ENCODE measurements at regions not wholly inside any gene's neighbourhood (a gene's known extent, or its start where the extent isn't known, plus 50 kb on each side); places are given as distances from the start of the nearest gene placed in this dataset.

DNA sequence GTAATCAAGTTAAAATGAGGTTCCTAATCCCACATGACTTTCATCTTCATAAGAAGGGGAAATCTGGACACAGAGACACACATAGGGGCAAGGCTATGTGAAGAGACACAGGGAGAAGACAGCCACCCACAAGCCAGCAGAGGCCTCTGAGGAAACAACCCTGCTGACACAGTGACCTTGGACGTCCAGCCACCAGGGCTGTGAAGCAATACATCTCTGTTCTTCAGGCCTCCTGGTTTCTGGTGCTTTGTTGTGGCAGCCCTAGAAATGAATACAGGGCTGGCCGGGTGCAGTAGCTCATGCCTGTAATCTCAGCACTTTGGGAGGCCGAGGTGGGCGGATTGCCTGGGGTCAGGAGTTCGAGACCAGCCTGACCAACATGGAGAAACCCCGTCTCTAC lies 183.9 kb downstream of the CXCL12 start:
- H3K4me3 ChIP-seq (ENCODE audit: low read depth, low read length): no peak overlapping the region

DNA sequence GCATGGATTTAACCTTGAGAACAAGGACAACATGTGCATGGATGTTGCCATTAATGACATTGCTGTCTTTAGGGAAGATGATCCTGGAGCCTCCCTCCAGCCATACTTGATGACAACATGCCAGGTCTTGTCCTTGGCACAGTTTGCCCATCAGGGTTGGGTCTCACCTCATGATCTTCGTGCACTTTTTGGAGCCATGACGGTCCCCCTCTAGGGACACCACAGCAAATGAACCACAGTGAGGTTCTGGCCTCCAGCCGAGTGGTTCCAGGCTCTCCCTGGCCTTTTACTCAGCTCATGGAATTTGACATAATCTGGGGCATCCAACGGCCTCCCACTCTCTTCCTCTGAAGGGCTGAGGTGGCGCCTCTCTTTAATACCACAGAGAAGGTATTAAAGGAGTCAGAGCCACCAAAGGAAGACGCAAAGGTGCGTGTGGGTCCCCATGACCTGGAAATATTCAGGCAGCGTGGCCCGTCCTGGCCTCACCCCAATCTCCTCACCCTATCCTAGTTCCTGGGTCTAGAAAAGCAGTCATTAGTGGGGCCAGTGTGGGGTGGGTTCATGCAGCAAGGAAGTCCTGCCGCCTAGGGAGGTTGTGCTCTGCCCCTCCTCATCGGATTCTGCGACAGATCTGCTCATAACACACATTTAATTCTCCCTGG lies 184.8 kb downstream of the CXCL12 start:
- H3K4me3 ChIP-seq (ENCODE audit: low read depth, low read length): no peak overlapping the region

DNA sequence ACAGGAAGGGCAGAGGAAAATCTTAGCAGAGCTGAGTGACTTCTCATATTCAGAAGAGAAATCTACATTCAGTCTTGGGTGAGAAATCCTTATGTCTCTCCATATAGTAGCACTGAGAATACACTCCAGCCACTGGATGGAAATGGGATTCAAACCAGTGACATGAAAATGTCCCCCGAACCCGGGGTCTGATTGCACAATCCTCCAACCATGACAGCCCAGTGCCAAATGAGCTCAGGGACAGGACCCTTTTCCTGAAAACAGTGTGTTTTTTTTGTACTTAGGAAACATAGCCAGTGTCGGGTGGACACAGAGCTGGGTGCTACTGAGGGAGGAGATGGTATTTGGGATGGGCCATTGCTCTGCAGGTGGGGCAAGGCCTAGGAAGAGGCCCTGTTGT lies 185.6 kb downstream of the CXCL12 start:
- no peak overlapping the region for H3K4me3 ChIP-seq (ENCODE audit: low read depth, low read length)

DNA sequence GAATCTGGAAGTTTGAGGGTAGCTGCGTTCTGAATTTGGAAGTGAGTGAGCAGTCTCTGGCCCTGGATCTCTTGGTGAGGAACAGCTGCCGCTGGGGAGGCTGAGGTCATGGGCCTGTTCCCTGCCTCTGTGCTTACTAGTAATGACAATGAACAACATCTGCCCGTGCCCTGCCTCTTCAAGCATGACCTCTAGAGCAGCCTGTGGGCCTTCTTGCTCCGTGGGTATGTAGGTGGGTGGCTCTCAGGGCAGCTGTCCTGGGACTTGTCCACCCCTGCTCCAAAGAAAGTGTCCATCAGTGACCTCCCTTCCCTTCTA lies 186.2 kb downstream of the CXCL12 start:
- no peak overlapping the region for H3K4me3 ChIP-seq (ENCODE audit: low read depth, low read length)

DNA sequence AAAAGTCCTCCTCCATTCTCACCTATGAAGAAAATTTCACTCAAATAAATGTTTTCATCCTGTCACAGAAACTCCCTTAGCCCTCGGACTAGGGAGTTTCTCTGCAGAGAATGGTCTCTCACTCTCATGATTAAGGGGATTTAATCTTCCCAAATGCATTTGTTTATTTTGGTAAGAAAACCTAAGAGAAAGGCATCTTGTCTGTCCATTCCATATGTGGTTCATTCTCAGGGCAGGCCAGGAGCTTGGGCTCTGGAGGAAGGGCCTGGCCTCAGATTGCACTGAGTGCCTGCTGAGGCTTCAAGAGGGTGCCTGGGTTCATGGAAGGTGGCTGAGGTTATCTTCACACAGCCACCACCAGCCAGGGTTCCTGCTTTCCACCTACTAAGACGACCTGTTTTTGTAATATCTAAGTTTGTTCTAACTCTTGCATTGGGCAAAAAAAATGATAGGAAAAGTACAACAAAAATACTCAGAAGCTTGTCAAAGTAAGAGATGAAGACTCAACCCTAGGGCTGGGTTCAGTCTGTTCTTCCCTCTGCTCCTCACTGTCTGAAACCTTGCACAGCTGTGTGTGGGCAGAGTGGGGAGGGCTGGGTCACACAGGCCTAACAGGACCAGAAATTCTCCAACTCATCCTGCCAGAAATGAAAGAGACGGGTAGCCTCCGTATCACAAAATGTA lies 186.7 kb downstream of the CXCL12 start:
- no peak overlapping the region for H3K4me3 ChIP-seq (ENCODE audit: low read depth, low read length)

DNA sequence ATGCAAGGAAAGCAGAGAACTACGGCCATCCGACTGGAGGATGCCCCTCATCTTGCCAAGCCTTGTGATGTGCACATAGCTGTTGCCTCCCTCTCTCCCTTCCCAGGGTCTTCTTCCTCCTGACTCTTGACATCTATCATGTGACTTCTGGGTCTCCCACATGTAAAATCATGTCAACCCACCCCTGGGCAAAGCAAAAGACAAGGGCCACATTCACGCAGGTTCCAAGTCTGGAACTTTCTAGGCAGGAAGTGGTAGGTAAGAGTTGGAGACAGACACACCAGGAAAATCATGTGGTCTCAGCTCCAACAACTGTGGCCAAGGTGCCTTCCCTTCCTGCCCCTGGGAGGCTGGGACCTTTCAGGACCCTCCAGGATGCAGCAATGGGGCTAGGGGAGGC lies 187.3 kb downstream of the CXCL12 start:
- no peak overlapping the region for H3K4me3 ChIP-seq (ENCODE audit: low read depth, low read length)

DNA sequence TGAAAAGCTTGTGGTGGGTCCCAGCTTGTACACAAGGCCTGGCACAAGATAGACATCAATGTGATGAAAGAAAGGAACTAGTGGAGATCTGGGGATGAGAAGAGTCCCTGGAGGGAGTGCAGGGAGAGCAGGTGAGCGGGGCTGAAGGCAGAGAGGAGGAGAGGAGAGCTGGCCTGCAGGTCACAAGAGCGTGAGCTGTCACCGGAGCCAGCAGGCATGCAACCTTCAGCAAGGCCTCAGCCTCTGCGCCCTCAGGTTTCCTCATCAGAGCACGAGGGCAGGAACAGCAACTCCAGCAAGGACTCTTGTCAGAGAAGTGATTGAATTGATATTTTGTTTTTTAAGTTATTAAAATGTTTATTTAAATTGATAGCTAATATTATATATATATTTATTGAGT lies 188.6 kb downstream of the CXCL12 start:
- no peak overlapping the region for H3K4me3 ChIP-seq (ENCODE audit: low read depth, low read length)

DNA sequence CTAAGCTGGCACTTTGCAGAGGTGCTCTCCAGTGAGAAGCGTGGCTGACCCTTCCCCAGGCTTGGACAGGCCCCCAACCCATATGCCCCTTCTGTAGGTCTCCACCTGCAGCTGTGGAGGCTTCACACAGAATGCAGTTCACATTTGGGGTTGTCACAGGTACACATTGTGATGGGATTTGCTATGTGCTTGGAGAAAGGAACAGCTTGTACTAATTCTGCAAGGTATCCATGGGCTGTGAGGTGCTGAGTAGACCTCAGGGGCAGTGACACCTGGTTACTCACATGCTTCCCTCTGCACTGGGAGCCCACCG lies 188.9 kb downstream of the CXCL12 start:
- H3K4me3 ChIP-seq (ENCODE audit: low read depth, low read length): no peak overlapping the region

DNA sequence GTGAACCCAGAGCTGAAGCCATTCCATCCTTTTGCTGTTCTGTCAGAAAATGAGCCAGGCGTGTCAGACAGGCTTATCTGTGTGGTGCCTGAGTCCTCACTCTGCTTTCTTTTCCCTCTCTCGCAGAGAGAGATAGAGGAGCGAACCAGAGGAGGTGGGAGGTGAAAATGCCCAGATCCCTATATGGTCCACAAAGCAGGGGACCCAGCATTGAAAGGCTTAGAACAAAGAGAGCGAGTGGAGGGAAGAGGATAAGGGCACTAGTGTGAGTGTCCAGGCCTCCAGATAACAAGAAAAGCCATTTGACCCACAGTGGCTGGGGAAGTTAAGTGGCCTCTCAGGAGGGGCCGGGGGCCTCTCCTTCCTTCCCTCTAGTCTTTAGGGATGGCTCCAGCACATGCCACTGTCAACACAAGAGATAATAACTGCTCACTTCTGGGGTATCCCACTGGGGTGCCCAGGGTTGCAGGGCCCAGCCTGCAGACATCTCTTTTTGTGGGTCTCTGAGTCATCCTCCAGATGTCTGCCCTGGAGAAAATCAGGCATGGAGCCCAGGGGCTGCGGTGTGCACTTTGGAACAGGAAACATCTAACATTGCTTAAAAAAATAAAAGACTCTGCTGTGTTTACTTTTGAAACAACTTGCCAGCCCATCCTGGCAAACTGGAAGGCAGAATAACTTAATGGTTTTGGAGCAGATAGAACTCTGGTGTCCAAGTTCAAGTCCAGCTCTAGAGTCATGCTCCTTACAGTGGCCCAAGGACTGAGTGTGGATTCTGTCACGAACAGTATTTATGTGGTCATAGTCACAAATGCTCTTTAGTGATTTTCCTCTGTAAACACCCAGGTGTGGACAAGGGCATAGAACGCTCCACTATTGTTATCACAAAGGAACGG lies 189.5 kb downstream of the CXCL12 start:
- H3K4me3 ChIP-seq (ENCODE audit: low read depth, low read length): no peak overlapping the region

DNA sequence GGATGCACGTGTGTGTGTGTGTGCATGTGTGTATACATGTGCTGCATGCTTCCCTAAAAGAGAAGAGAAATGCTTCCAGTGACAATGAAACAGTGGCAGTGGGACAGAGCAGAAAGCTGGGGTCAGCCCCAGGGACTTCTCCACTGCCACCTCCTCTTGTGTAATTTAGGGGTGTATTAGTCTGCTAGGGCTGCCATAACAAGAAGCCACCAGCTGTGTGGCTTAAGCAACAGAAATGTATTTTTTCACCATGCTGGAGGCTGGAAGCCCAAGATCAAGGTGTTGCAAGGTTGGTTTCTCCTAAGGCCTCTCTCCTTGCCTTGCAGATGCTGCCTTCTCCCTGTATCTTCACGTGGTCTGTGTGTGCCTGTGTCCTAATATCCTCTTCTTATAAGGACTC lies 190.5 kb downstream of the CXCL12 start:
- no peak overlapping the region for H3K4me3 ChIP-seq (ENCODE audit: low read depth, low read length)

DNA sequence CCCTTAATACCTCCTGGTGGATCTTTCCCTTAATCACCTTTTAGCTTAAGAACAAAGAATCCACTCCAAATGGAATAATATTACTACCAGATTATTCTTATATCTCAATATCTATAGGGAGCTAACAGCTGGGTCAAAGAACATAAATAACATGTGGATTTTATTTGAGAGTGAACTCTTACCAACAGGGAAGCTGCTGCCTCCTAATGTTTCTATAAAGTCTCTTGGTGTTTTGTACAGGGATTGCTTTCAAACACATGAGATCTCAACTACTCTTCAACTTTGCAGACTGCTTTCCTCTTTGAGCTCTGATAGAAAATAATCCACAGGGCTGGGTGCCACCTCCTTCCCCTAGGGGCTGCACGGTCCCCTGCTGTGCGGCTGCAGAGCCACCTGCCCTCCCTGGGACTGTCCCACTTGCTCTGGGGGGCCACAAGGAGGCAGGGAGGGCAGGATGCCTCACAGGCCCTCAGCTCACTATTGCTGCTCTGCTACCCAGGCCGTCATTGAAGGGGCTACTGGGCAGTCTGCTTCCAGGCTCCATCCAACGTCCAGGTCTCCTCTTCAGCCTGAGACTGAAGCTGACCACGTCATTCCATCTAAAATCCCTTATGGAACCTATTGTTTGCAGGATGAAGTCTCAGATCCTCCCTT lies 191.2 kb downstream of the CXCL12 start:
- no peak overlapping the region for H3K4me3 ChIP-seq (ENCODE audit: low read depth, low read length)

DNA sequence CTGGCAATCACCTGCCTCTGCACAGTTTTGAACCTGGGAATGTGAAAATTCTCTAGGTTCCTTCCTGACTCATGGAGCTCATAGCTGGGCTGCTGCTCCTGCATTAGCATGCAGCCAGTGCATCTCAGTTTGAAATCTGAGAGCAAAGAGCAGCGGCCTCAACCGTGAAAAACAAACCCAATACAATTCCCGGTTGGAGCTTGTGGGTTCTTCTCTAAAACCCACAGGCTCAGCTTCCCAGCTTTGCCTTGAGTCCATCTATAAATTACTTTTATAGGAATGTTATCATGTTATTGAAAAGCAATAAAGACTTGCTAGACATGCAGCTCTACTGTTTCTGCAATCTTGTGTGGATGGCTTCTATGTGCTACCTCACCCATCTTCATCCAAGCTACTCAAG lies 191.7 kb downstream of the CXCL12 start:
- no peak overlapping the region for H3K4me3 ChIP-seq (ENCODE audit: low read depth, low read length)

DNA sequence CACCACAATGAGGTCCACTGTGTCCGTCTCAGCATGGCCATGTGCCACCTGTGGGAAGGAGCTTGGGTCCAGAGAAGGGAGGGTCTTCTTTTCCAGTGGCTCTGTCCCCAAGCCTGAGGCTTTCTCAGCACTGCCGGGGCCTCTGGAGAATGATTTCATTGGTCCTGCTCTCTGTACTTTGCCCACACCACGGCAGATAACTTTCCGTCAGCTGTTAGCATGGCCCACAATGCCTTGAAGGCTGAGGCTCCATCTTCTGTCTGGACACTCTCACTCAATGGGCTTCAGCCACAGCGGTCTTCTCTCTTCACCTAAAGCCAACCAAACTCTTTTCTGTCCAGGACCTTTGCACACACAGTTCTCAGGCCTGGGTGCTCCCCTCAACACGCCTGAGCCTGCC lies 192.5 kb downstream of the CXCL12 start:
- no peak overlapping the region for H3K4me3 ChIP-seq (ENCODE audit: low read depth, low read length)

DNA sequence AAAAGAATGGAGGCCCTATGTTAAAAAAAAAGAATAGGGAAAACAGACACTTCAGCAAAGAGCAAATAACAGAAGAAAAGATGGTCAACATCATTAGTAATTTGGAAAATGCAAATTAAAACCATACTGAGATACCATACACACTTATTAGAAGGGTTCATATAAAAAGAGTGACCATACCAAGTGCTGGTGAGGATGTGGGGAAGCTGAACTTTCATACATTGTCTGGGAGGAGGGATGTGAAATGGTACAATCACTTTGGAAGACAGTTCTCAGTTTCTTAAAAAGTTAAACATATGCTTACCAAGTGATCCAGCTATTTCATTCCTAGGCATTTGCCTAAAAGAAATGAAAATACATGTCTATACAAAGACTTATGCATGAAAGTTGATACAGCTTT lies 194.4 kb downstream of the CXCL12 start:
- H3K4me3 ChIP-seq (ENCODE audit: low read depth, low read length): no peak overlapping the region

DNA sequence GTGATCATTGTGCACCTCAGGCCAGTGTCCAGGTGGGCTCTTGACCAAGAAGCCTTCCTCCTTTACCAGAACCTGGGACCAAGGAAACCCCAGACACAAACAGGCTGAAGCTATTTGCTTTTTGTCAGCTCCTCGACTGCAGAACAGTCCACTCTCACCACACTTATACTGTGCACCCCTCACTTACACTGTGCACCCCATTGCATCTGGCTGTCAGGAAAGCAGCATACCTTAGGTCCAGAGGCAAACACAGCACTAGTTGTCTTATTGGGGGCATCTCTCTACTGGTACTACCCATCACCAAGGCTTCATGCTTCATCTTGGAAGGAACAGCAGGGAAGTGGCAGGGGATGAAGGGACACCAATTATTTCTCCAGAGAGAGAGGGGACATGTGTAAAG lies 198.1 kb downstream of the CXCL12 start:
- no peak overlapping the region for H3K4me3 ChIP-seq (ENCODE audit: low read depth, low read length)

DNA sequence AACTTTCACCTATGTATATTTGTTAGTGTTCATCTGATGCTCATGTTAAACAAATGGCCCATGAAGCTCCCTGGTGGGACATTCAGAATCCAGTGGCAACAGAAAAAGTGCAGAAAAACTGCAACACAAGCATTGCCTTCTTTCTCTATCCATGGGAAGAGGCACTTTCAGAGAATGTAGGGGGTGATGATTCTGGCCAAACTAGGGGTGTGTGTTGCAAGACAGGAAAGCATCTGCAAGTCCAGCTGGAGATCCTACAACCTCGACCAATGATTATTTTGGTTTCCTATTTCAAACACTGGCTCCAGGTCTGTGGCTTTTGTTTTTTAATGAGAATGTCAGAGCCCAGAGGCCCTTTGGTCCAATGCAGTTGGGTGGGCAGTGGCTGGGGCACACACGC lies 198.7 kb downstream of the CXCL12 start:
- no peak overlapping the region for H3K4me3 ChIP-seq (ENCODE audit: low read depth, low read length)

DNA sequence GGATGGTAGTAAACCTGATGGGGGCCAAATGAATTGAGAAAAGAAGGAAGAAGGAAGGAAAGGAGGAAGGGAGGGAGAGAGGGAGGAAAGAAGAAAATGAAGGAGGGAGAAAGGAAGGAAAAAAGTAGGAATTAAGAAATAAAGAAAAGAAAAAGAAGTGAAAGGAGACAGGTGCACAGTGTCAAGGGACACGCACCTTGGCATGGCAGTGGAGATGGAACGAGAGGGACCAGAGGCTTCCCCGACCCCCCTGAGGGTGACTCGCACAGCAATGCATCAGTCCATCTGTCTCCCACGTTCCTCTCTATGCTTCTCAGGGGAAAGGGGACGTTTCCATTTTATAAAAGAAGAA lies 199.6 kb downstream of the CXCL12 start:
- H3K4me3 ChIP-seq (ENCODE audit: low read depth, low read length): no peak overlapping the region

DNA sequence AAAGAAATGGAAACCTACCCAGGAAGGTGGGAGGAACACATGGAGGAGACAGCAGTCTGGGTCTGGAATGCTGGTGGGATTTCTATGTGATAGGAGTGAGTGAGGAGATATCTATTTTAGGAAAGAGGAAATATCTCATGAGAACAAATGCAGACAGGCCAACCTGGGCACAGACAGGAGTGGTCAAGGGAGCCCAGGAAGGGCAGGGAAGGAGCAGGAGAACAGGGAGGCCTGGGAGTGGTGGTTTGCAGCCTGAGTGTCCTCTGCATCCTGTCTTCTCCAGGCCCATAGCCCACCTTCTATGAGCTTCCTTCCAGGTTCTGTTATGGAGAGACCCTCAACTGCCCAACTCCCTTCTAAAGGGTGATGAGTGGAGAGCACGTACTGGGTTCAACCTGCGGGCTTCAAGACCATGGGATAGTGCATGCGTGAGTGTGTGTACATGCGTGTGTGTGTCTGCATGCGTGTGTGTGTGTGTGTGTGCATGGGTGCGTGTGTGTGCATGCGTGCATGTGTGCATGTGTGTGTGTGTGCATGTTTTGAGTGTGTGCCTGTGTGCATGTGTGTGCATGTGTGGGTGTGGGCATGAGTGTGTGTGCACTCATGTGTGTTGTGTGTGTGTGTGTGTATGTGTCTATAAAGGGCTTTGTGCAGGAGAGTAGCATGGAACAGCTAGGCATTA lies 200.1 kb downstream of the CXCL12 start:
- no peak overlapping the region for H3K4me3 ChIP-seq (ENCODE audit: low read depth, low read length)

DNA sequence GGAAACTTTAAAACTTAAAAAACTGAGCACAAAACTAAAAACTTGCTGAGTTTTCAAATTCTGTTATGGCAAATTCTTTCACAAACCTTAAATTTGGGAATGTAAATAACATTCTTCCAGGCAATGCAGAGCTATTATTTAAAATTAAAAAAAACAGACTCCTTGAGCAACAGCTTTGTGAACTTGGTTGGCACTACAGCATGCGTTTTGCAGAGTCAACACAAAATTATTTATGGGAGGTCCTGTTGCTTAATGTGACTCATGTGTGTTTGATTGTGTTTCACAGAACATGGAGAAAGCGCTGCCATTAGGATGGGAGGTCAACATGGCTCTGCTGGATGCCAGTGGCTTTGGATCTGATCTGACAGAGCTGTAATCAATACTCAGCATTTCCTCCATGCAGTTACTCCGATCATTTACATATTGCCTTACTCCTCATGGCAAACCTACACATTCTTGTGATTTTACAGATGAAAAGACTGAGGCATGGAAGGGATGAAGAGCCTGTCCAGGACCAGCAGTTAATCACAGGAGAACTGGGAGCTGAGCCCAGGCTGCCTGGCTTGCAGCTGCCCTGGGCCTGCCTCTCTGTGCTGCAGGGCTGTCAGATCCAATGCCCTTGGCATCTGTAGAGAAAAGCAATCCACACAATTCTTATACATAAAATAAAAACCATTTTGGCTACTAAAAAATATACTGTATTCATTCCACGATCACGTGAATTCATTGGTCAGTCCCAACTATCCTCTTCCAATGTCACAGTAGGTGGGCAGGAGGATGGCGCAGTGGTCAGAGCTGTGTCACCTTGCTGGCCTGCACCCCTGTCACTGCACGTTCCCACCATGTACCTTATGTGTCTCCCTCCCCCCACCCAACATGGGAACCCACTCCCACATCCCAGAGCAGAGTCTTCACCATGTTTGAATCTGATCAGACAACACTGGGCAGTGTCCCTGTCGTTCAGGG lies 200.9 kb downstream of the CXCL12 start:
- H3K4me3 ChIP-seq (ENCODE audit: low read depth, low read length): no peak overlapping the region

DNA sequence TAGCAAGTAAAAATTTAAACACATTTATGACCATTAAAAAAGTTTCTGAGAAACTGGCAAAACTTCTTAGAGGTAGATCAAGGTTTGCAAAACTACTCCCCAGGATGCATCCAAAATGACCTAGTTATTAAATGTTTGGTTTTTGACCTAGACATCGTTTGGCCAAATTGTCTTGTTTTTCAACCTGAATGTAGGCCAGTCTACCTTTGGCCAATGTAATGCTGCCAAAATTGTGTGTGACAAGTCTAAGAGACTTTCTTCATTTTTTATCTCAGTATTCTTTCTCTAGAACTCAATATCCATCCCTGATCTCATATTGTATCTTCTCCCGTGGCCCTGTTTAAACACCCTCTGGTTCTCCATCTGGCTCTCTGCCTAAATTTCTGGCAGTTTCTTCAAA lies 202.0 kb downstream of the CXCL12 start:
- H3K4me3 ChIP-seq (ENCODE audit: low read depth, low read length): no peak overlapping the region

Data from iPS-11a (cell line).